Karpas-422 (cell line): ENCODE measurements at regions not wholly inside any gene's neighbourhood (a gene's known extent, or its start where the extent isn't known, plus 50 kb on each side); places are given as distances from the start of the nearest gene placed in this dataset.

ENCODE experiments used
- DNase-seq: peaks from one replicate; pipeline ENCODE4 v3.0.0-alpha.2; 2015
- H2AFZ ChIP-seq: fragments of 200-600 bp; sonication (generic); 2 replicates; pipeline ENCODE4 v1.6.1; 2014; ENCODE audit warnings: antibody characterized with exemption, low read length, mixed read lengths
- H3K27ac ChIP-seq: fragments of 200-600 bp; sonication (generic); 2 replicates; pipeline ENCODE4 v1.5.1; 2014; ENCODE audit warnings: mild to moderate bottlenecking, low read length, moderate library complexity
- H3K27me3 ChIP-seq: fragments of 200-600 bp; sonication (generic); 2 replicates; pipeline ENCODE4 v1.6.1; 2014; ENCODE audit warnings: low read length, mixed read lengths
- H3K36me3 ChIP-seq: fragments of 200-600 bp; sonication (generic); 2 replicates; pipeline ENCODE4 v1.6.1; 2014; ENCODE audit warnings: low read length, mixed read lengths; ENCODE audit not compliant: insufficient read depth
- H3K4me1 ChIP-seq: fragments of 200-600 bp; sonication (generic); 2 replicates; pipeline ENCODE4 v1.6.1; 2014; ENCODE audit warnings: mild to moderate bottlenecking, low read length, mixed read lengths
- H3K4me2 ChIP-seq: fragments of 200-600 bp; sonication (generic); 2 replicates; pipeline ENCODE4 v1.6.1; 2014; ENCODE audit warnings: low read length, low read depth, mild to moderate bottlenecking; ENCODE audit not compliant: poor library complexity, severe bottlenecking
- H3K4me3 ChIP-seq: fragments of 200-600 bp; sonication (generic); 2 replicates; pipeline ENCODE4 v1.5.1; 2014; ENCODE audit warnings: mild to moderate bottlenecking, antibody characterized with exemption, low read length, mixed read lengths
- H3K79me2 ChIP-seq: fragments of 200-600 bp; sonication (generic); 2 replicates; pipeline ENCODE4 v1.6.1; 2014; ENCODE audit warnings: mild to moderate bottlenecking, low read length, mixed read lengths
- H3K9ac ChIP-seq: fragments of 200-600 bp; sonication (generic); 2 replicates; pipeline ENCODE4 v1.6.0; 2014; ENCODE audit warnings: low read length
- H3K9me2 ChIP-seq: fragments of 200-600 bp; sonication (generic), shearing (Covaris generic); replicated peaks from 2 replicates; pipeline ENCODE4 v1.6.0; 2014; ENCODE audit warnings: mild to moderate bottlenecking, low read length, moderate library complexity; ENCODE audit not compliant: insufficient read depth
- H3K9me3 ChIP-seq: fragments of 300-700, 200-600 bp; sonication (generic); 2 replicates; pipeline ENCODE4 v1.6.1; 2014; ENCODE audit warnings: low read length, mixed read lengths
- H4K20me1 ChIP-seq: fragments of 200-600 bp; sonication (generic); 2 replicates; pipeline ENCODE4 v1.6.1; 2014; ENCODE audit warnings: mild to moderate bottlenecking, antibody characterized with exemption, low read length, low read depth; ENCODE audit not compliant: insufficient read depth

DNA sequence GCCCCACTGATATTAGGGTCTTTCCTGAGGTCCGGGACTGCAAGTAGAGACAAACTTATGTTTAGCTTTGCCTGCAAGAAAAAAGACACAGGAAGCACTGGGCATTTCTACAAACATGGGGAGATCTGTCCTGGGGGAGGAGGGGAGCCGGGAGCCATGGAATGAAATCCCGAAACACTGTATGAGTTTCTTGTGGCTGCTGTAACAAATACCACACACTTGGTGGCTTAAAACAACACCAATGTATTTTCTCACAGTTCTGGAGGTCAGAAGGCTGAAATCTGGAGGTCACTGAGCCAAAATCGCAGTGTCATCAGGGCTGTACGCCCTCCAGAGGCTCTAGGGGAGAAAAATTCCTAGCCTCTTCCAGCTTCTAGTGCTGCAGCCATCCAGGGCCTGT lies 114.0 kb upstream of the CHST15 start:
- no peak overlapping the region for H3K9ac ChIP-seq
- H3K4me3 ChIP-seq = no peak overlapping the region
- no peaks in the 10 kb centered on the region for H4K20me1 ChIP-seq
- no peak for DNase-seq
- no peaks in the 10 kb centered on the region for H3K27me3 ChIP-seq
- H3K4me2 ChIP-seq = no peak overlapping the region
- H3K27ac ChIP-seq = no peak overlapping the region
- H3K9me2 ChIP-seq = no peaks in the 10 kb centered on the region
- no peak overlapping the region for H2AFZ ChIP-seq
- no peaks in the 10 kb centered on the region for H3K9me3 ChIP-seq
- no peaks in the 10 kb centered on the region for H3K79me2 ChIP-seq
- H3K36me3 ChIP-seq = no peaks in the 10 kb centered on the region
- no peaks in the 10 kb centered on the region for H3K4me1 ChIP-seq

DNA sequence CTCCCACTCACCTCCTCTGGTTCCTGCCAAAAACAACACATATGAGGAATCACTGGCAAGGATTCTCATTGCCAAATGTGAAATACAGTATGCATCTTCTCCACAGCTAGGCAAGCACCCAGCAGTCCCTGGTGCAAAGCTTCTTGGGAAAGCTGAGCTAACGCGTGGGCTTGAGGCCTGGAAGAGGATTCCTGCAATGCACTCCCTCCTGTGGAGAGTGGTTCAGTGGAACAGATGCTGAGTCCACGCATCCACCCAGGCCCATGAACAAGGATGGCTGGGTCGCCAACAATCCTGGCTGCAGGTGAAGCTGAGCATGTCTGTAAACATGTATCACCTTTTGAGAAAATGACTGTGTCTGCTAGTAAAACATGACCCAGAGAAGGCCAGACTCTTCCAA lies 113.2 kb upstream of the CHST15 start:
- no peaks in the 10 kb centered on the region for H3K9me3 ChIP-seq
- H3K79me2 ChIP-seq = no peaks in the 10 kb centered on the region
- no peaks in the 10 kb centered on the region for H4K20me1 ChIP-seq
- H3K27ac ChIP-seq = no peak overlapping the region
- H3K27me3 ChIP-seq = no peaks in the 10 kb centered on the region
- H3K9me2 ChIP-seq = no peaks in the 10 kb centered on the region
- no peaks in the 10 kb centered on the region for H3K4me1 ChIP-seq
- DNase-seq = no peak
- no peak overlapping the region for H3K4me2 ChIP-seq
- H3K4me3 ChIP-seq = no peak overlapping the region
- H3K36me3 ChIP-seq = no peaks in the 10 kb centered on the region
- H2AFZ ChIP-seq = no peak overlapping the region
- H3K9ac ChIP-seq = no peak overlapping the region

DNA sequence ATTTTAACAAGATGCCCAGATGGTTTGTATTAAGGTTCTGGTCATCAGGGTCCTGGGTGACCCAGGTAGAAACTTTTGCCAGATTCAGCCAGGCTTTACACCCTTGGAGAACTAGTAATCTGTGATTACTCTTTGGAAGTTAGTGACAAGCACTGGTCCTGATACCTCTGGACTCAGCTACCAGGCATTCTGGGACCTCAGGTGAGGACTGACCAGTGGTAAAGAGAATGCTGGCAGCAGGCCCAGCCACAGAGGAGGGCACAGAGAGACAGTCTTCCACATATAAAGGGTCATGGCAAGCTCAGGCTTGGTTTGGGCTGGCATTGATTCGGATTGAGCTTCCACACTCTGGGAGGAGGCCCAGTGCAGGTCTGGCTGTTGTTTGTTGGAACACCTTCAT lies 112.0 kb upstream of the CHST15 start:
- H3K27me3 ChIP-seq = no peaks in the 10 kb centered on the region
- H3K9me2 ChIP-seq = no peaks in the 10 kb centered on the region
- no peak overlapping the region for H3K4me3 ChIP-seq
- no peak overlapping the region for H3K9ac ChIP-seq
- no peaks in the 10 kb centered on the region for H3K79me2 ChIP-seq
- no peaks in the 10 kb centered on the region for H3K36me3 ChIP-seq
- H3K4me2 ChIP-seq = no peak overlapping the region
- H2AFZ ChIP-seq = no peak overlapping the region
- DNase-seq = no peak
- no peaks in the 10 kb centered on the region for H3K4me1 ChIP-seq
- H4K20me1 ChIP-seq = no peaks in the 10 kb centered on the region
- no peaks in the 10 kb centered on the region for H3K9me3 ChIP-seq
- H3K27ac ChIP-seq = no peak overlapping the region

DNA sequence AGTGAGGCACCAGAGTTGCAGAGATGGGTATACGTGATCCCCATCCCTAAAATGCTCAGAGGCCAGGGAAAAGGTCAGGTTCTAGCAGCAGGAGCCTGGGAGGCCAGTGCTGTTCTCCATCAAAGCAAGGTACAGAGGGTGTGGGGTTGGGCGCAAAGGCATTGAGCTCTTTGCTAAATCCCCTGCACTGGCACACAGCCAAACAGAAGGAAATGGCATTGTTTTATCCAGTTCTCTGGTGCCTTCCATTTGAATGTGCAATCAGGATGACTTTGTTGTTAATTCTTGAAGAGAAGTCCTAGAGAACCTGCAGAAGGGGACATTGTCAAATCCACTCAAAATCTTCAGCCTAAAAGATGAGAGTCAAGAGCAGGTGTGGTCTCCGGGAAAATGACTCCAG lies 111.3 kb upstream of the CHST15 start:
- no peaks in the 10 kb centered on the region for H3K27me3 ChIP-seq
- H3K36me3 ChIP-seq = no peaks in the 10 kb centered on the region
- no peak for DNase-seq
- no peak overlapping the region for H3K9ac ChIP-seq
- no peaks in the 10 kb centered on the region for H3K4me1 ChIP-seq
- no peak overlapping the region for H3K4me3 ChIP-seq
- no peaks in the 10 kb centered on the region for H3K9me3 ChIP-seq
- H4K20me1 ChIP-seq = no peaks in the 10 kb centered on the region
- no peak overlapping the region for H3K4me2 ChIP-seq
- no peaks in the 10 kb centered on the region for H3K79me2 ChIP-seq
- no peak overlapping the region for H3K27ac ChIP-seq
- no peak overlapping the region for H2AFZ ChIP-seq
- H3K9me2 ChIP-seq = no peaks in the 10 kb centered on the region

DNA sequence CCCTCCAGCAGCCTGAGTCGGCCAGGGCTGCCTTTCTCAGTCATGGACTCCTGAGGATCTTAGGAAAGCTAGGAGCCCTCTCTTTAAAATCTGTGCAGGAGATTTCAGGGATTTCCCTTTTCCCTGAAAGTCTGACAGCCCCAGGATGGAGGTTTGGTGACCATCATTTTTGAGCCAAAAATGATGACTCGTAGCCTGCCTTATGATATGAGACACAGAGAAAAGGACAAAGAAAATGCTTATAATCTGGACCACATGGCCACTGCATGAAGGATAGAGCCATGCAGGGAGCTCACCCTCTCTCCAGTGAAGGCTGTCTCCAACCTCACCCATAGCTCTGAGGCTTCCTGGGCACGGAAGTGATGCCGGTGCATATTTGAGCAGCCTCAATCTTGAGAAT lies 106.6 kb upstream of the CHST15 start:
- no peak overlapping the region for H3K4me3 ChIP-seq
- no peaks in the 10 kb centered on the region for H3K27me3 ChIP-seq
- H3K27ac ChIP-seq = no peak overlapping the region
- no peaks in the 10 kb centered on the region for H3K36me3 ChIP-seq
- no peak for DNase-seq
- no peaks in the 10 kb centered on the region for H3K79me2 ChIP-seq
- H2AFZ ChIP-seq = no peak overlapping the region
- H3K9me2 ChIP-seq = no peaks in the 10 kb centered on the region
- H4K20me1 ChIP-seq = no peaks in the 10 kb centered on the region
- no peak overlapping the region for H3K9ac ChIP-seq
- no peaks in the 10 kb centered on the region for H3K9me3 ChIP-seq
- no peak overlapping the region for H3K4me2 ChIP-seq
- peaks cover 12% of the 10 kb centered on the region for H3K4me1 ChIP-seq

DNA sequence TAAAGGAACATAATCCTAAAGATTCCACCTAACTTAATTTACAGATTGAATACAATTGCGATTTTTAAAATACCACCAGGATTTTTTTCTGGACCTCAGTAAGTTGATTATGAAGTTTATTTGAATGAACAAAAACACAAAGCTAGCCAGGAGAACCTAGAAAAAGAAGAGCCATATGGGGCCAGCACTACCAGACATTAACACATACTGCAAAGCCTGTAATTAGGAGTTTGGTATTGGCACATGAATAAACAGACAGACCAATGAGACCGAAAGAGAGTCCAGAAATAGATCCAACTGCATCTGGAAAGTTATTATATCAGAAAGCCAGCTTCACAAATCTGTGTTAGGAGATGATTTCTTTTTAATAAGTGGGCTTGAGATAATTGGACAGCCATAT lies 105.5 kb upstream of the CHST15 start:
- Histone ChIP-seq H3K27ac (no peak overlapping the region), H3K4me2 (no peak overlapping the region), H3K9me3 (no peaks in the 10 kb centered on the region), H3K9me2 (no peaks in the 10 kb centered on the region), H3K79me2 (no peaks in the 10 kb centered on the region), H3K4me1 (peaks cover 23% of the 10 kb centered on the region), H4K20me1 (no peaks in the 10 kb centered on the region), H3K36me3 (no peaks in the 10 kb centered on the region), H3K4me3 (no peak overlapping the region), H2AFZ (no peak overlapping the region), H3K9ac (no peak overlapping the region), H3K27me3 (no peaks in the 10 kb centered on the region)
- no peak for DNase-seq

DNA sequence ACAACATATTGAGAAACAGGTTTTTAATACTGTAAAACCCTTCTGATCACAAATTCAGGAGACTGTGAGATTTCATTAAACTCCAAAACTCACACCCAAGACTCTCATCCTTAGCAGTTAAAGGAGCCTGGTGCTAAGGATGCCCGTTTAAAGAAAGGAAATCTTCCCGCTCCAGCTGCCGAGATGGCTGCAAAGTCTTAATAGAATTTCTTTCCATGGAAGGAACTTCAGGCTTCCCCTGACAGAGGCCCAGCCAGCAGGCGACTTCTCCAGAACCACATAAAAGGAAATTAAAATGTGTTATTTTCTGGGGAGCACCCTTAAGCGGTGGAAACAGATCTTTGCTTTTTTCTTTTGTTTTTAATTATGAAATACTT lies 104.7 kb upstream of the CHST15 start:
- H3K9me3 ChIP-seq = no peaks in the 10 kb centered on the region
- H3K4me1 ChIP-seq = peaks cover 23% of the 10 kb centered on the region
- no peak overlapping the region for H3K9ac ChIP-seq
- no peak overlapping the region for H3K4me2 ChIP-seq
- H3K79me2 ChIP-seq = no peaks in the 10 kb centered on the region
- no peaks in the 10 kb centered on the region for H3K36me3 ChIP-seq
- no peaks in the 10 kb centered on the region for H3K27me3 ChIP-seq
- no peaks in the 10 kb centered on the region for H4K20me1 ChIP-seq
- no peak for DNase-seq
- H2AFZ ChIP-seq = no peak overlapping the region
- H3K9me2 ChIP-seq = no peaks in the 10 kb centered on the region
- no peak overlapping the region for H3K4me3 ChIP-seq
- no peak overlapping the region for H3K27ac ChIP-seq

DNA sequence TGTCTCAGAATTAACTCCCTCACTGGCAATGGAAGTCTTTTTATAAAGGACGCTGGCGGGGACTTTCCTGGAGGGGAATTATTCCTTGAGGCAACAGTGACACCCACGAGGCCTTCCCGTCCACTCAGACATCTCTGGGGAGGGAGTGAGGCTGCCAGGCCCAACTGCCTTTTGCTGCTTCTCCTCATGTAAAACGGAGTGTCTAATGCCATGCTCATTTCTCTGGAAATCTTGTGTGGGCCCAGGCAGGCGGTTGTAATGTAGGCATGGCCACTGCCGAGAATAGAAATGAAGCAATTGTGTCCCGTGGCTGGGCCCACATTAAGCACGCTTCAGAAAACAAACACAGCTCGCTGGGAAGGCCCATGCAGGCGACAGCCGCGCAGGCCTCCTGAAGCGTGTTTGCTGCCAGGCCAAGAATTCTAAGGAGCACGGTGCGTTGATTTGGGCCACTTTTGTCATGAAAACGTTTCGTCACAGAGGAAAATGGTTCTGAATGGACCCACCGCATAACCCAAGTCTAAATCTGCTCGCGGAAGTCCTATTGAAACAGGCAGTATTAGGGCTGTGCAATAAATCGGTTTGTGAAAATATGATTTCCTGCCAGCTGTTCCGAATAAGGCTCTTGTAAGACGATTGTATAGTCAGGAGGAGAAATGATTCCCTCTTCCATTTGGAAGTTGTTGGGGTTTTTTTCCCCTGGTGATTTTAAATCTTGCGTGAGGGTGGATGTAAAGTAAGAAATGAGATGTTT lies 104.2 kb upstream of the CHST15 start:
- Histone ChIP-seq H3K36me3 (no peaks in the 10 kb centered on the region), H3K4me3 (no peak overlapping the region), H2AFZ (no peak overlapping the region), H3K9me2 (no peaks in the 10 kb centered on the region), H3K79me2 (no peaks in the 10 kb centered on the region), H4K20me1 (no peaks in the 10 kb centered on the region), H3K4me1 (peaks cover 23% of the 10 kb centered on the region), H3K27ac (no peak overlapping the region), H3K9me3 (no peaks in the 10 kb centered on the region), H3K27me3 (no peaks in the 10 kb centered on the region), H3K9ac (no peak overlapping the region), H3K4me2 (no peak overlapping the region)
- DNase-seq = no peak

DNA sequence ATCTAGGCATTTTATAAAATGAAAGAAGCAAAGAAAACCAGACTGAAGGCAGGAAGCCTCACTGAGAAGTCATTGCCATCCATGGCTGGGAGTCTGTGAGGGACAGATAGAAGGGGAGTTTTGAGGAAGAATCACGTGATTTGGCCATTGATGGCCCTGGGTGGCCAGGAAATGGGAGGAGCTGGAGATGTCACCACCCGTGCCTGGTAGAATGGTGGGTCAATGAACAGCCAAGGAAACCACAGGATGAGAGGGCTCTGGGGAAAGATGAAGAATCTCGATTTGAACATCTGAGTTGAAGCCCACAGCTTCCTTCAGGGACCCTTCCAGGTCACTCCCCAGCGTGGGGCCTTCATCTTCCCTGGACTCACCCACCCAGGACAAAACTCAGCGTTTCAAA lies 103.3 kb upstream of the CHST15 start:
- Histone ChIP-seq H3K4me3 (no peak overlapping the region), H3K36me3 (no peaks in the 10 kb centered on the region), H2AFZ (no peak overlapping the region), H3K9me3 (no peaks in the 10 kb centered on the region), H3K79me2 (no peaks in the 10 kb centered on the region), H3K27ac (no peak overlapping the region), H3K9me2 (no peaks in the 10 kb centered on the region), H4K20me1 (no peaks in the 10 kb centered on the region), H3K4me2 (no peak overlapping the region), H3K27me3 (no peaks in the 10 kb centered on the region), H3K4me1 (peaks cover 23% of the 10 kb centered on the region), H3K9ac (no peak overlapping the region)
- no peak for DNase-seq
